Activated naive CD8-positive, alpha-beta T cell (primary cell): ENCODE measurements at regions not wholly inside any gene's neighbourhood (a gene's known extent, or its start where the extent isn't known, plus 50 kb on each side); places are given as distances from the start of the nearest gene placed in this dataset.

ENCODE experiments used
- H3K27ac Mint-ChIP-seq: one replicate; pipeline ENCODE4 v1.8.0; 2021; ENCODE audit warnings: mixed read lengths
- H3K27me3 Mint-ChIP-seq: one replicate; pipeline ENCODE4 v1.8.0; 2021; ENCODE audit warnings: mixed read lengths
- H3K36me3 Mint-ChIP-seq: one replicate; pipeline ENCODE4 v1.8.0; 2021; ENCODE audit warnings: mixed read lengths
- H3K4me1 Mint-ChIP-seq: one replicate; pipeline ENCODE4 v1.8.0; 2021; ENCODE audit warnings: low read depth, mixed read lengths
- H3K4me3 Mint-ChIP-seq: one replicate; pipeline ENCODE4 v1.8.0; 2021; ENCODE audit warnings: mild to moderate bottlenecking, mixed read lengths
- H3K9me3 Mint-ChIP-seq: one replicate; pipeline ENCODE4 v1.8.0; 2021; ENCODE audit warnings: low read depth, mixed read lengths

- no peak overlapping the region for H3K4me3 Mint-ChIP-seq
- H3K27ac Mint-ChIP-seq: no peak overlapping the region
- H3K4me1 Mint-ChIP-seq: peaks cover 2% of the 10 kb centered on the region
Measured at GRCh38 chr13:76745261-76746200, 140.7 kb downstream of the KCTD12 start.

GRCh38 chr13:76741624-76742023 is 144.6 kb downstream of the KCTD12 start:
- peaks cover 2% of the 10 kb centered on the region for H3K27me3 Mint-ChIP-seq
- H3K27ac Mint-ChIP-seq: no peak overlapping the region
- peaks cover 12% of the 10 kb centered on the region for H3K9me3 Mint-ChIP-seq
- H3K4me1 Mint-ChIP-seq: peaks cover 2% of the 10 kb centered on the region
- no peak overlapping the region for H3K4me3 Mint-ChIP-seq
- peaks cover 2% of the 10 kb centered on the region for H3K36me3 Mint-ChIP-seq

More at GRCh38 chr13:76745261-76746200, 140.7 kb downstream of the KCTD12 start:
- H3K27me3 Mint-ChIP-seq: peaks cover 2% of the 10 kb centered on the region
- H3K9me3 Mint-ChIP-seq: peaks cover 12% of the 10 kb centered on the region
- peaks cover 2% of the 10 kb centered on the region for H3K36me3 Mint-ChIP-seq

GRCh38 chr13:76741046-76741445 is 145.2 kb downstream of the KCTD12 start:
- Mint-ChIP-seq H3K27me3 (peaks cover 2% of the 10 kb centered on the region), H3K4me1 (peaks cover 2% of the 10 kb centered on the region), H3K9me3 (peaks cover 12% of the 10 kb centered on the region), H3K4me3 (no peak overlapping the region), H3K36me3 (peaks cover 2% of the 10 kb centered on the region), H3K27ac (no peak overlapping the region)

GRCh38 chr13:76738616-76739015 is 147.6 kb downstream of the KCTD12 start:
- Mint-ChIP-seq H3K27ac (no peak overlapping the region), H3K27me3 (peaks cover 2% of the 10 kb centered on the region)

GRCh38 chr13:76737526-76737925 is 148.7 kb downstream of the KCTD12 start:
- Mint-ChIP-seq H3K27me3 (peaks cover 2% of the 10 kb centered on the region), H3K4me1 (no peaks in the 10 kb centered on the region), H3K4me3 (no peak overlapping the region), H3K36me3 (peaks cover 2% of the 10 kb centered on the region), H3K27ac (no peak overlapping the region), H3K9me3 (peaks cover 5% of the 10 kb centered on the region)

More at GRCh38 chr13:76738616-76739015, 147.6 kb downstream of the KCTD12 start:
- peaks cover 2% of the 10 kb centered on the region for H3K36me3 Mint-ChIP-seq
- no peak overlapping the region for H3K4me3 Mint-ChIP-seq
- H3K4me1 Mint-ChIP-seq: no peaks in the 10 kb centered on the region
- peaks cover 7% of the 10 kb centered on the region for H3K9me3 Mint-ChIP-seq

GRCh38 chr13:76735641-76736040 is 150.6 kb downstream of the KCTD12 start:
- Mint-ChIP-seq H3K36me3 (no peaks in the 10 kb centered on the region), H3K4me1 (no peaks in the 10 kb centered on the region), H3K27me3 (no peaks in the 10 kb centered on the region)

GRCh38 chr13:76733671-76734070 is 152.5 kb downstream of the KCTD12 start:
- H3K27ac Mint-ChIP-seq: no peak overlapping the region
- H3K4me3 Mint-ChIP-seq: no peak overlapping the region
- no peaks in the 10 kb centered on the region for H3K9me3 Mint-ChIP-seq
- no peaks in the 10 kb centered on the region for H3K27me3 Mint-ChIP-seq
- no peaks in the 10 kb centered on the region for H3K36me3 Mint-ChIP-seq
- no peaks in the 10 kb centered on the region for H3K4me1 Mint-ChIP-seq

More at GRCh38 chr13:76735641-76736040, 150.6 kb downstream of the KCTD12 start:
- Mint-ChIP-seq H3K4me3 (no peak overlapping the region), H3K27ac (no peak overlapping the region), H3K9me3 (no peaks in the 10 kb centered on the region)

- H3K27ac Mint-ChIP-seq: no peak overlapping the region
- H3K27me3 Mint-ChIP-seq: no peaks in the 10 kb centered on the region
- no peak overlapping the region for H3K4me3 Mint-ChIP-seq
- H3K36me3 Mint-ChIP-seq: no peaks in the 10 kb centered on the region
- H3K4me1 Mint-ChIP-seq: no peaks in the 10 kb centered on the region
- H3K9me3 Mint-ChIP-seq: no peaks in the 10 kb centered on the region
Measured at GRCh38 chr13:76732367-76732766, 153.8 kb downstream of the KCTD12 start.

GRCh38 chr13:76730220-76730619 is 156.0 kb downstream of the KCTD12 start:
- Mint-ChIP-seq H3K4me3 (no peak overlapping the region), H3K9me3 (peaks cover 3% of the 10 kb centered on the region), H3K36me3 (peaks cover 3% of the 10 kb centered on the region), H3K27me3 (no peaks in the 10 kb centered on the region), H3K4me1 (no peaks in the 10 kb centered on the region), H3K27ac (no peak overlapping the region)

- Mint-ChIP-seq H3K9me3 (peaks cover 3% of the 10 kb centered on the region), H3K27me3 (no peaks in the 10 kb centered on the region), H3K27ac (no peak overlapping the region), H3K4me1 (no peaks in the 10 kb centered on the region), H3K36me3 (peaks cover 3% of the 10 kb centered on the region), H3K4me3 (no peak overlapping the region)
Measured at GRCh38 chr13:76729691-76730090, 156.5 kb downstream of the KCTD12 start.

- Mint-ChIP-seq H3K27me3 (no peaks in the 10 kb centered on the region), H3K36me3 (peaks cover 3% of the 10 kb centered on the region), H3K27ac (no peak overlapping the region), H3K9me3 (peaks cover 3% of the 10 kb centered on the region), H3K4me3 (no peak overlapping the region), H3K4me1 (no peaks in the 10 kb centered on the region)
Measured at GRCh38 chr13:76725896-76726295, 160.3 kb downstream of the KCTD12 start.

GRCh38 chr13:76725211-76725610 is 161.0 kb downstream of the KCTD12 start:
- no peak overlapping the region for H3K4me3 Mint-ChIP-seq
- H3K9me3 Mint-ChIP-seq: peaks cover 3% of the 10 kb centered on the region
- H3K27me3 Mint-ChIP-seq: no peaks in the 10 kb centered on the region
- no peak overlapping the region for H3K27ac Mint-ChIP-seq
- no peaks in the 10 kb centered on the region for H3K4me1 Mint-ChIP-seq
- peaks cover 3% of the 10 kb centered on the region for H3K36me3 Mint-ChIP-seq

GRCh38 chr13:76724421-76724820 is 161.8 kb downstream of the KCTD12 start:
- no peak overlapping the region for H3K4me3 Mint-ChIP-seq
- H3K27me3 Mint-ChIP-seq: no peaks in the 10 kb centered on the region
- no peak overlapping the region for H3K27ac Mint-ChIP-seq
- H3K36me3 Mint-ChIP-seq: peaks cover 3% of the 10 kb centered on the region
- peaks cover 3% of the 10 kb centered on the region for H3K9me3 Mint-ChIP-seq
- H3K4me1 Mint-ChIP-seq: no peaks in the 10 kb centered on the region

GRCh38 chr13:76723551-76724232 is 162.5 kb downstream of the KCTD12 start:
- no peaks in the 10 kb centered on the region for H3K27me3 Mint-ChIP-seq
- H3K27ac Mint-ChIP-seq: no peak overlapping the region
- H3K36me3 Mint-ChIP-seq: peaks cover 3% of the 10 kb centered on the region
- peaks cover 3% of the 10 kb centered on the region for H3K9me3 Mint-ChIP-seq
- no peak overlapping the region for H3K4me3 Mint-ChIP-seq
- H3K4me1 Mint-ChIP-seq: no peaks in the 10 kb centered on the region

GRCh38 chr13:76722782-76723181 is 163.4 kb downstream of the KCTD12 start:
- Mint-ChIP-seq H3K27ac (no peak overlapping the region), H3K4me1 (no peaks in the 10 kb centered on the region), H3K9me3 (peaks cover 3% of the 10 kb centered on the region), H3K4me3 (no peak overlapping the region), H3K36me3 (peaks cover 3% of the 10 kb centered on the region), H3K27me3 (no peaks in the 10 kb centered on the region)
